Adrenal gland (tissue), 5 donors: ENCODE measurements at regions not wholly inside any gene's neighbourhood (a gene's known extent, or its start where the extent isn't known, plus 50 kb on each side); places are given as distances from the start of the nearest gene placed in this dataset.

ENCODE experiments used
- POLR2A ChIP-seq, 2 donors: fragments of 450-650 bp; IDR thresholded peaks; one replicate each; pipeline ENCODE4 v1.6.1; 2017; ENCODE audit warnings: antibody characterized with exemption in 2 of 2, mild to moderate bottlenecking in 2 of 2, moderate library complexity in 1 of 2
- TF ChIP-seq, protein P1 (sequence below), 6 experiments: fragments of 450-650 bp in 4 of 6; fragments of 200-600 bp in 2 of 6; sonication (generic) in 1 of 6; IDR thresholded peaks; 1 replicate in 5 of 6; 2 replicates in 1 of 6; pipeline versions ENCODE4 v1.5.1 to v1.8.0; 2016 to 2021; ENCODE audit warnings: antibody characterized with exemption in 6 of 6, mild to moderate bottlenecking in 2 of 6, moderate library complexity in 1 of 6
- donor health status: DM: no; HTN: no; CAD: no.

DNA sequence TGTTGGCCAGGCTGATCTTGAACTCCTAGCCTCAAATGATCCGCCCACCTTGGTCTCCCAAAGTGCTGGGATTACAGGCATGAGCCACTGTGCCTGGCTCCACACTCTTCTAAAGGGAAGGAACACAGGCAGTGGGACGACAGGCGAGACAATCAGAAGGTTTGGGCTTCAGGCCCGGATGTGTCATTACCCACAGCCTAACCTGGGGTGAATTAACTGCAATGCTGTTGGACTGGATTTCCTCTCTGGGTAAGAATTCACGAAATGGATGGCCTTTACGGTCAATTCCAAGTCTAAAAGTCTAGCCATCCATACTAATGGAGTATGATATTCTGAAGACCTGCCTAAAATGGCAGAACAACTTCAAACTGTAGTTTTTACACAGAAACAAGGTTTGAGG is 83.7 kb upstream of the CCDC28A start:
- TF ChIP-seq, protein P1, sequence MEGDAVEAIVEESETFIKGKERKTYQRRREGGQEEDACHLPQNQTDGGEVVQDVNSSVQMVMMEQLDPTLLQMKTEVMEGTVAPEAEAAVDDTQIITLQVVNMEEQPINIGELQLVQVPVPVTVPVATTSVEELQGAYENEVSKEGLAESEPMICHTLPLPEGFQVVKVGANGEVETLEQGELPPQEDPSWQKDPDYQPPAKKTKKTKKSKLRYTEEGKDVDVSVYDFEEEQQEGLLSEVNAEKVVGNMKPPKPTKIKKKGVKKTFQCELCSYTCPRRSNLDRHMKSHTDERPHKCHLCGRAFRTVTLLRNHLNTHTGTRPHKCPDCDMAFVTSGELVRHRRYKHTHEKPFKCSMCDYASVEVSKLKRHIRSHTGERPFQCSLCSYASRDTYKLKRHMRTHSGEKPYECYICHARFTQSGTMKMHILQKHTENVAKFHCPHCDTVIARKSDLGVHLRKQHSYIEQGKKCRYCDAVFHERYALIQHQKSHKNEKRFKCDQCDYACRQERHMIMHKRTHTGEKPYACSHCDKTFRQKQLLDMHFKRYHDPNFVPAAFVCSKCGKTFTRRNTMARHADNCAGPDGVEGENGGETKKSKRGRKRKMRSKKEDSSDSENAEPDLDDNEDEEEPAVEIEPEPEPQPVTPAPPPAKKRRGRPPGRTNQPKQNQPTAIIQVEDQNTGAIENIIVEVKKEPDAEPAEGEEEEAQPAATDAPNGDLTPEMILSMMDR (IDR thresholded peaks at IDR 0.05), result no peak
- no peak for TF ChIP-seq POLR2A (IDR thresholded peaks at IDR 0.05)
